ENCODE measurements at regions not wholly inside any gene's neighbourhood (a gene's known extent, or its start where the extent isn't known, plus 50 kb on each side); places are given as distances from the start of the nearest gene placed in this dataset.

- intact Hi-C loops (cut with DNase I; ENCODE audit: low total_unique reads): no loop called here
- 81 to 95% methylated on average over 6 of the region's 6 CpGs for WGBS, 2 donors
- no peak for TF ChIP-seq POLR2A (IDR thresholded peaks at IDR 0.05)
- TF ChIP-seq, protein P1, sequence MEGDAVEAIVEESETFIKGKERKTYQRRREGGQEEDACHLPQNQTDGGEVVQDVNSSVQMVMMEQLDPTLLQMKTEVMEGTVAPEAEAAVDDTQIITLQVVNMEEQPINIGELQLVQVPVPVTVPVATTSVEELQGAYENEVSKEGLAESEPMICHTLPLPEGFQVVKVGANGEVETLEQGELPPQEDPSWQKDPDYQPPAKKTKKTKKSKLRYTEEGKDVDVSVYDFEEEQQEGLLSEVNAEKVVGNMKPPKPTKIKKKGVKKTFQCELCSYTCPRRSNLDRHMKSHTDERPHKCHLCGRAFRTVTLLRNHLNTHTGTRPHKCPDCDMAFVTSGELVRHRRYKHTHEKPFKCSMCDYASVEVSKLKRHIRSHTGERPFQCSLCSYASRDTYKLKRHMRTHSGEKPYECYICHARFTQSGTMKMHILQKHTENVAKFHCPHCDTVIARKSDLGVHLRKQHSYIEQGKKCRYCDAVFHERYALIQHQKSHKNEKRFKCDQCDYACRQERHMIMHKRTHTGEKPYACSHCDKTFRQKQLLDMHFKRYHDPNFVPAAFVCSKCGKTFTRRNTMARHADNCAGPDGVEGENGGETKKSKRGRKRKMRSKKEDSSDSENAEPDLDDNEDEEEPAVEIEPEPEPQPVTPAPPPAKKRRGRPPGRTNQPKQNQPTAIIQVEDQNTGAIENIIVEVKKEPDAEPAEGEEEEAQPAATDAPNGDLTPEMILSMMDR (IDR thresholded peaks at IDR 0.05): no peak
- DNase-seq (ENCODE audit: low spot score in 2 of 2): no peak
- H3K4me3 ChIP-seq (ENCODE audit: low read depth, poor library complexity, severe bottlenecking): no peak overlapping the region
These were observed 53.0 kb upstream of the RAB18 start for GRCh38 chr10:27451054-27451453.

GRCh38 chr10:27450225-27450624 lies 53.9 kb upstream of the RAB18 start:
- TF ChIP-seq POLR2A (IDR thresholded peaks at IDR 0.05): no peak
- TF ChIP-seq, protein P1 (IDR thresholded peaks at IDR 0.05): no peak
- DNase-seq (ENCODE audit: low spot score in 2 of 2): no peak
- intact Hi-C loops (cut with DNase I; ENCODE audit: low total_unique reads): no loop called here
- H3K4me3 ChIP-seq (ENCODE audit: low read depth, poor library complexity, severe bottlenecking): no peak overlapping the region

- TF ChIP-seq, protein P1 (IDR thresholded peaks at IDR 0.05): no peak
- no peak for TF ChIP-seq POLR2A (IDR thresholded peaks at IDR 0.05)
- intact Hi-C loops (cut with DNase I; ENCODE audit: low total_unique reads): loop anchor here (5.0 kb wide), 1 partner anchor 203 kb away; no protein-coding TSS in a partner anchor
- 63 to 65% methylated on average over 4 of the region's 4 CpGs for WGBS, 2 donors
- H3K4me3 ChIP-seq (ENCODE audit: low read depth, poor library complexity, severe bottlenecking): no peak overlapping the region
- DNase-seq (ENCODE audit: low spot score in 2 of 2): no peak
These were observed 54.5 kb upstream of the RAB18 start for GRCh38 chr10:27449571-27449970.

DNA sequence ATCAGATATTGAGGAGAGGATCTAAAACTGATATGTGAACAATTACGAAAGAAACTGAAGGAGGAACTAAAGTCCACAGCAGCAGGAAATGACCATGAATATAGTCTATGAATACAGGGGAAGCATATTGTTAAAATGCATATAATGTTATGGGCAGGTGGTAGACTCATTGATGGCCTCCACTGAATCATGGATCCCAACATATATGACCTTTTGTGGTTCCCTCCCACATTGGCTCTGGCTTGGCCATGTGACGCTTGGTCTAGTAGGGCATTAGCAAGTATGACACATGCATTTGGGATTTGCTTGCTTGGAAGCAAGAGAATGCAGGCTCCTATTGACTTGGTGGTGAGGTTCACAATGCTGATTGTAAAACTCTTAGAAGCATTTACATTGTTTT lies 55.2 kb upstream of the RAB18 start:
- intact Hi-C loops (cut with DNase I; ENCODE audit: low total_unique reads): loop anchor here (5.0 kb wide), 1 partner anchor 203 kb away; no protein-coding TSS in a partner anchor
- DNase-seq (ENCODE audit: low spot score in 2 of 2): no peak
- H3K4me3 ChIP-seq (ENCODE audit: low read depth, poor library complexity, severe bottlenecking): no peak overlapping the region
- WGBS, 2 donors: 74 to 80% methylated on average over 2 of the region's 2 CpGs
- TF ChIP-seq POLR2A (IDR thresholded peaks at IDR 0.05): no peak
- TF ChIP-seq, protein P1 (IDR thresholded peaks at IDR 0.05): no peak

GRCh38 chr10:27447540-27447939 lies 56.6 kb upstream of the RAB18 start:
- intact Hi-C loops (cut with DNase I; ENCODE audit: low total_unique reads): loop anchor here (5.0 kb wide), 1 partner anchor 205 kb away; no protein-coding TSS in a partner anchor
- 84 to 86% methylated on average over 3 of the region's 3 CpGs for WGBS, 2 donors
- no peak overlapping the region for H3K4me3 ChIP-seq (ENCODE audit: low read depth, poor library complexity, severe bottlenecking)
- no peak for DNase-seq (ENCODE audit: low spot score in 2 of 2)
- TF ChIP-seq, protein P1 (IDR thresholded peaks at IDR 0.05): no peak
- TF ChIP-seq POLR2A (IDR thresholded peaks at IDR 0.05): no peak

Measured in lower leg skin (tissue), 4 donors.